ENCODE measurements at regions not wholly inside any gene's neighbourhood (a gene's known extent, or its start where the extent isn't known, plus 50 kb on each side); places are given as distances from the start of the nearest gene placed in this dataset.

- no peak overlapping the region for H3K27ac ChIP-seq (ENCODE audit: low read depth, low read length, poor library complexity, severe bottlenecking)
- no peaks in the 10 kb centered on the region for H3K9me2 ChIP-seq (ENCODE audit: low read depth, low read length)
- no peaks in the 10 kb centered on the region for H3K9me3 ChIP-seq (ENCODE audit: low read length)
- no peaks in the 10 kb centered on the region for H3K36me3 ChIP-seq (ENCODE audit: insufficient read depth, low read length)
- no peak overlapping the region for H2AFZ ChIP-seq (ENCODE audit: low read length)
- H3K4me1 ChIP-seq (ENCODE audit: insufficient read depth, low read length, severe bottlenecking): no peaks in the 10 kb centered on the region
- no peaks in the 10 kb centered on the region for H4K20me1 ChIP-seq (ENCODE audit: insufficient read depth, low read length)
- H3K79me2 ChIP-seq (ENCODE audit: insufficient read depth, low read length): no peaks in the 10 kb centered on the region
- no peaks in the 10 kb centered on the region for H3F3A ChIP-seq (ENCODE audit: insufficient read depth, low read length)
- no peak overlapping the region for H3K4me3 ChIP-seq (ENCODE audit: low read depth, low read length, poor library complexity, severe bottlenecking)
- H3K9ac ChIP-seq (ENCODE audit: low read length): no peak overlapping the region
- TF ChIP-seq, protein P1, sequence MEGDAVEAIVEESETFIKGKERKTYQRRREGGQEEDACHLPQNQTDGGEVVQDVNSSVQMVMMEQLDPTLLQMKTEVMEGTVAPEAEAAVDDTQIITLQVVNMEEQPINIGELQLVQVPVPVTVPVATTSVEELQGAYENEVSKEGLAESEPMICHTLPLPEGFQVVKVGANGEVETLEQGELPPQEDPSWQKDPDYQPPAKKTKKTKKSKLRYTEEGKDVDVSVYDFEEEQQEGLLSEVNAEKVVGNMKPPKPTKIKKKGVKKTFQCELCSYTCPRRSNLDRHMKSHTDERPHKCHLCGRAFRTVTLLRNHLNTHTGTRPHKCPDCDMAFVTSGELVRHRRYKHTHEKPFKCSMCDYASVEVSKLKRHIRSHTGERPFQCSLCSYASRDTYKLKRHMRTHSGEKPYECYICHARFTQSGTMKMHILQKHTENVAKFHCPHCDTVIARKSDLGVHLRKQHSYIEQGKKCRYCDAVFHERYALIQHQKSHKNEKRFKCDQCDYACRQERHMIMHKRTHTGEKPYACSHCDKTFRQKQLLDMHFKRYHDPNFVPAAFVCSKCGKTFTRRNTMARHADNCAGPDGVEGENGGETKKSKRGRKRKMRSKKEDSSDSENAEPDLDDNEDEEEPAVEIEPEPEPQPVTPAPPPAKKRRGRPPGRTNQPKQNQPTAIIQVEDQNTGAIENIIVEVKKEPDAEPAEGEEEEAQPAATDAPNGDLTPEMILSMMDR (IDR thresholded peaks at IDR 0.05; ENCODE audit: low read length): no peak
- TF ChIP-seq EZH2 (IDR thresholded peaks at IDR 0.05; ENCODE audit: borderline replicate concordance, low read length): no peak
- no peaks in the 10 kb centered on the region for H3K27me3 ChIP-seq (ENCODE audit: insufficient read depth, low read length)
- H3K4me2 ChIP-seq (ENCODE audit: low read length): no peak overlapping the region
Measured at GRCh38 chr2:228312172-228312571, 130.7 kb upstream of the SPHKAP start.

DNA sequence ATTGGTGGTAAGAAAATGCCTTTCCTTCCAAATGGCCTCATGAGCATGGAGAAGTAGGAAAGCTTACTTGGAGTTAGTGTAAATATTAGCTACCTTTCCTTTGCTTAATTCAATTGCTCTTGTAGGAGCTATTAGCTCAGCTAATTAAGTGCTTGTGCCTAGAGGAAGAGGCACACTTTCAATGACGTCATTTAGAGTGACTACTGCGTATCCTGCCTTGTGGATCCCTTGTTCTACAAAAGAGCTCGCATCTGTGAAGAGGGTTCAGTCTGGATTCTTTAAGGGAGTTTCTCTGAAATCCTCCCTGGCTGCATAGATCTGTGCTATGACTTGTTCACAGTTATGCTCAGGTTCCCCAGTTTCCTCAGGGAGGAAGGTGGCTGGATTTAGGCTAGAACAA is 122.5 kb upstream of the SPHKAP start:
- no peaks in the 10 kb centered on the region for H3K27me3 ChIP-seq (ENCODE audit: insufficient read depth, low read length)
- TF ChIP-seq EZH2 (IDR thresholded peaks at IDR 0.05; ENCODE audit: borderline replicate concordance, low read length): no peak
- TF ChIP-seq, protein P1 (IDR thresholded peaks at IDR 0.05; ENCODE audit: low read length): no peak
- H3K27ac ChIP-seq (ENCODE audit: low read depth, low read length, poor library complexity, severe bottlenecking): no peak overlapping the region

GRCh38 chr2:228283491-228284171 is 102.1 kb upstream of the SPHKAP start:
- H3K9me3 ChIP-seq (ENCODE audit: low read length): no peaks in the 10 kb centered on the region
- no peak overlapping the region for H2AFZ ChIP-seq (ENCODE audit: low read length)
- no peak overlapping the region for H3K27ac ChIP-seq (ENCODE audit: low read depth, low read length, poor library complexity, severe bottlenecking)
- H3K79me2 ChIP-seq (ENCODE audit: insufficient read depth, low read length): no peaks in the 10 kb centered on the region
- no peaks in the 10 kb centered on the region for H3K4me1 ChIP-seq (ENCODE audit: insufficient read depth, low read length, severe bottlenecking)
- H3F3A ChIP-seq (ENCODE audit: insufficient read depth, low read length): no peaks in the 10 kb centered on the region
- no peak overlapping the region for H3K4me3 ChIP-seq (ENCODE audit: low read depth, low read length, poor library complexity, severe bottlenecking)
- no peak overlapping the region for H3K4me2 ChIP-seq (ENCODE audit: low read length)
- TF ChIP-seq, protein P1 (IDR thresholded peaks at IDR 0.05; ENCODE audit: low read length): no peak
- no peak for TF ChIP-seq EZH2 (IDR thresholded peaks at IDR 0.05; ENCODE audit: borderline replicate concordance, low read length)
- no peaks in the 10 kb centered on the region for H3K36me3 ChIP-seq (ENCODE audit: insufficient read depth, low read length)
- no peaks in the 10 kb centered on the region for H3K9me2 ChIP-seq (ENCODE audit: low read depth, low read length)
- no peaks in the 10 kb centered on the region for H3K27me3 ChIP-seq (ENCODE audit: insufficient read depth, low read length)
- no peak overlapping the region for H3K9ac ChIP-seq (ENCODE audit: low read length)
- no peaks in the 10 kb centered on the region for H4K20me1 ChIP-seq (ENCODE audit: insufficient read depth, low read length)

More for the DNA sequence above, 122.5 kb upstream of the SPHKAP start:
- no peaks in the 10 kb centered on the region for H3K9me3 ChIP-seq (ENCODE audit: low read length)
- no peak overlapping the region for H3K4me2 ChIP-seq (ENCODE audit: low read length)
- no peak overlapping the region for H3K9ac ChIP-seq (ENCODE audit: low read length)
- no peaks in the 10 kb centered on the region for H3K9me2 ChIP-seq (ENCODE audit: low read depth, low read length)
- H3K4me1 ChIP-seq (ENCODE audit: insufficient read depth, low read length, severe bottlenecking): no peaks in the 10 kb centered on the region
- H3K36me3 ChIP-seq (ENCODE audit: insufficient read depth, low read length): no peaks in the 10 kb centered on the region
- H4K20me1 ChIP-seq (ENCODE audit: insufficient read depth, low read length): no peaks in the 10 kb centered on the region
- no peaks in the 10 kb centered on the region for H3F3A ChIP-seq (ENCODE audit: insufficient read depth, low read length)
- no peak overlapping the region for H2AFZ ChIP-seq (ENCODE audit: low read length)
- H3K4me3 ChIP-seq (ENCODE audit: low read depth, low read length, poor library complexity, severe bottlenecking): no peak overlapping the region
- no peaks in the 10 kb centered on the region for H3K79me2 ChIP-seq (ENCODE audit: insufficient read depth, low read length)
